Muscle layer of colon (tissue), 2 donors: ENCODE measurements at regions not wholly inside any gene's neighbourhood (a gene's known extent, or its start where the extent isn't known, plus 50 kb on each side); places are given as distances from the start of the nearest gene placed in this dataset.

ENCODE experiments used
- H3K27ac ChIP-seq: one replicate; pipeline ENCODE4 v1.7.0; 2013; ENCODE audit warnings: low read depth, mild to moderate bottlenecking, low read length, moderate library complexity
- H3K27me3 ChIP-seq, 2 donors: one replicate each; pipeline ENCODE4 v1.7.0; 2013; ENCODE audit warnings: low read length in 2 of 2, mild to moderate bottlenecking in 2 of 2; ENCODE audit not compliant: insufficient read depth in 2 of 2, control insufficient read depth in 1 of 2
- H3K36me3 ChIP-seq: one replicate; pipeline ENCODE4 v1.7.0; 2013; ENCODE audit warnings: mild to moderate bottlenecking, low read length; ENCODE audit not compliant: insufficient read depth
- H3K4me1 ChIP-seq: one replicate; pipeline ENCODE4 v1.7.0; 2013; ENCODE audit warnings: mild to moderate bottlenecking, low read length; ENCODE audit not compliant: insufficient read depth
- H3K4me3 ChIP-seq, 2 donors: one replicate each; pipeline ENCODE4 v1.7.0; 2013; ENCODE audit warnings: low read length in 2 of 2, low read depth in 1 of 2, mild to moderate bottlenecking in 1 of 2, moderate library complexity in 1 of 2
- H3K9ac ChIP-seq: one replicate; pipeline ENCODE4 v1.7.0; 2013; ENCODE audit warnings: low read length
- H3K9me3 ChIP-seq: one replicate; pipeline ENCODE4 v1.7.0; 2013; ENCODE audit warnings: mild to moderate bottlenecking, low read length
- donor health status: abdominal sarcoma.
- donor health status: Adenocarcinoma of cecum.

DNA sequence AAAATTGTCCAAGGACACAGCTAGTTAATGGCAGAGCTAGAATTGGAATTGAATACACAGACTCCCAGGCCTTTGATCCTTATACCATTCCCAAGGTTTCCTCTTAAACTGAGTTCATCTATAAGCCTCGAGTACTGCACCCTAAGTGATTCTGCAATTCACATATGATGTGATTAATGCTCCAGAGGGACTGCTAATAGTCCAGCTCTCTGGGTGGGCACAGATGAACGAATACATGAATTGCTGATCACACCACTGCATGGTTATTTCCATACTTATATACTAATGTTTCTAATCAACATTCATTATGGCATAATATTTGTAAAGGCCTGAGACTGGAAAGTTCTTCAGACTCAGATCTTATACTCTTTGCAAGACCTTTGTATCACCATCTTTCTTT, 101.8 kb downstream of the NUFIP1 start:
- H3K27ac ChIP-seq = no peak overlapping the region
- H3K9me3 ChIP-seq = no peaks in the 10 kb centered on the region
- no peaks in the 10 kb centered on the region for H3K27me3 ChIP-seq
- H3K4me3 ChIP-seq = no peak overlapping the region
- no peaks in the 10 kb centered on the region for H3K36me3 ChIP-seq
- no peak overlapping the region for H3K9ac ChIP-seq
- no peaks in the 10 kb centered on the region for H3K4me1 ChIP-seq

GRCh38 chr13:44884076-44884729, 105.1 kb downstream of the NUFIP1 start:
- H3K9me3 ChIP-seq = no peaks in the 10 kb centered on the region
- no peak overlapping the region for H3K4me3 ChIP-seq
- no peak overlapping the region for H3K27ac ChIP-seq
- no peaks in the 10 kb centered on the region for H3K36me3 ChIP-seq
- no peaks in the 10 kb centered on the region for H3K27me3 ChIP-seq
- no peaks in the 10 kb centered on the region for H3K4me1 ChIP-seq
- H3K9ac ChIP-seq = no peak overlapping the region

GRCh38 chr13:44879452-44880058, 109.7 kb downstream of the NUFIP1 start:
- Histone ChIP-seq H3K36me3 (no peaks in the 10 kb centered on the region), H3K4me3 (no peak overlapping the region), H3K9ac (no peak overlapping the region), H3K27ac (no peak overlapping the region), H3K4me1 (no peaks in the 10 kb centered on the region), H3K9me3 (no peaks in the 10 kb centered on the region), H3K27me3 (no peaks in the 10 kb centered on the region)

DNA sequence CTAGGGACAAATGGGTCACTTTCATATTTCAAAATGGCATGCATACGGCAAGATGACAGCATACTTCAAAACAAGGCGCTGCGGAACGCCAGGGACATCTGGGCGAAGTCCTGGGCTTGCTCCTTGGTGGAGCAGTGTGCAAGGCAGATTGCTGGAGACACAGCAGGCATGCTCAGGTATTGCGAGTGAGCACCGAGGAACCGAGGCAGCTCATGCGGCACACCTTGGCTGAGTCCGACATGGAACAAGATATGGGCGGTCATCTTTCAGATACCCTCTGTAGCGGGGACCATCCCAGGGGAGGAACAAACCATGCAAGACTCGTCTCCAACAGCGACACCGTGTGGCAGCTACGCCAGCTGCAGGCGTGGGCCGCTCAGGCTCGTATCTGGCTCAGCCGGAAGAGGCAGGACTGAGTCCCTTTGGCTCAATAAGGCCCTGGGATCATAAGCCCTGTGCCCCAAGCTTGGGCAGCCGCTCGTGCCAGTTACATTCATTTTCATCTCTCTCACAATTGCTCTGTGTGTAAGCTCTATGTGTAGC, 112.4 kb downstream of the NUFIP1 start:
- no peak overlapping the region for H3K4me3 ChIP-seq
- no peak overlapping the region for H3K9ac ChIP-seq
- H3K36me3 ChIP-seq = no peaks in the 10 kb centered on the region
- no peaks in the 10 kb centered on the region for H3K4me1 ChIP-seq
- H3K9me3 ChIP-seq = no peaks in the 10 kb centered on the region
- H3K27ac ChIP-seq = no peak overlapping the region
- no peaks in the 10 kb centered on the region for H3K27me3 ChIP-seq

- Histone ChIP-seq H3K4me3 (no peak overlapping the region), H3K4me1 (no peaks in the 10 kb centered on the region), H3K27ac (no peak overlapping the region), H3K9me3 (no peaks in the 10 kb centered on the region), H3K36me3 (no peaks in the 10 kb centered on the region), H3K27me3 (no peaks in the 10 kb centered on the region), H3K9ac (no peak overlapping the region)
Observed at GRCh38 chr13:44874886-44875630, 114.2 kb downstream of the NUFIP1 start.

- Histone ChIP-seq H3K36me3 (no peaks in the 10 kb centered on the region), H3K9ac (no peak overlapping the region), H3K4me1 (no peaks in the 10 kb centered on the region), H3K9me3 (no peaks in the 10 kb centered on the region), H3K27me3 (no peaks in the 10 kb centered on the region), H3K4me3 (no peak overlapping the region), H3K27ac (no peak overlapping the region)
Observed at GRCh38 chr13:44874176-44874575, 115.1 kb downstream of the NUFIP1 start.

- Histone ChIP-seq H3K9ac (no peak overlapping the region), H3K27ac (no peak overlapping the region), H3K36me3 (no peaks in the 10 kb centered on the region), H3K4me3 (no peak overlapping the region), H3K27me3 (no peaks in the 10 kb centered on the region), H3K9me3 (no peaks in the 10 kb centered on the region), H3K4me1 (no peaks in the 10 kb centered on the region)
Observed at GRCh38 chr13:44873461-44873860, 115.8 kb downstream of the NUFIP1 start.

DNA sequence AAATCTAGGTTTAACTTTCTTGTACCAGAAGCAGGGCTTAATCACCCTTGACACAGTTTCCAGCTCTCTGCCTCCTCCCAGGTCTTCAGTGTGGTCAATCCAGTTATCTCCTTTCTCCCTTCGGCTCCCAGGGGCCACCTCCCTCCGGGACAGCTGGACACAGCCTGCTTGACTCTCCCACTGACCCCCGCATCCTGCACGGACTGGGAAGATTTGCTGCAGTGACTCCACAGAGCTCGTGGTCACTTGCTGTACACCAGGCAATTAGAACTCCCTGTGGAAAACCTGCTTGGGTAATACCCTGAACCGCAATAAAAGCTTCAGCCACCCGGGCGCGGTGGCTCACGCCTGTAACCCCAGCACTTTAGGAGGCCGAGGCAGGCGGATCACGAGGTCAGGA, 116.5 kb downstream of the NUFIP1 start:
- Histone ChIP-seq H3K9me3 (no peaks in the 10 kb centered on the region), H3K4me1 (no peaks in the 10 kb centered on the region), H3K9ac (no peak overlapping the region), H3K27ac (no peak overlapping the region), H3K36me3 (no peaks in the 10 kb centered on the region), H3K4me3 (no peak overlapping the region), H3K27me3 (no peaks in the 10 kb centered on the region)

- no peaks in the 10 kb centered on the region for H3K4me1 ChIP-seq
- H3K27me3 ChIP-seq = no peaks in the 10 kb centered on the region
- H3K36me3 ChIP-seq = no peaks in the 10 kb centered on the region
- H3K4me3 ChIP-seq = no peak overlapping the region
- no peak overlapping the region for H3K27ac ChIP-seq
- H3K9me3 ChIP-seq = no peaks in the 10 kb centered on the region
- H3K9ac ChIP-seq = no peak overlapping the region
Observed at GRCh38 chr13:44870456-44870929, 118.8 kb downstream of the NUFIP1 start.

DNA sequence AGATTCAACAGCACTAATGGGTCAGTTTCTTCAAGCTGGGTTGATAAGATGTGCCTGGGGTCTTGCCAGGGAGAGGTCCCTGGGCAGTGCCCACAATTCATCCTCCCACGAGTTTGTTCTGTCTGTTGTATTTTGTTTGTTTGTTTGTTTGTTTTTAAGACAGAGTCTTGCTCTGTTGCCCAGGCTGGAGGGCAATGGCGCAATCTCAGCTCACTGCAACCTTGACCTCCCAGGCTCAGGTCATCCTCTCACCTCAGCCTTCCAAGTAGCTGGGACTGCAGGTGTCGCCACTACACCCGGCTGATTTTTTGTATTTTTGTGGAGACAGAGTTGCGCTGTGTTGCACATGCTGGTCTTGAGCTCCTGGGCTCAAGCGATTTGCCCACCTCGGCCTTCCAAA, 120.1 kb downstream of the NUFIP1 start:
- no peaks in the 10 kb centered on the region for H3K9me3 ChIP-seq
- no peak overlapping the region for H3K4me3 ChIP-seq
- no peak overlapping the region for H3K27ac ChIP-seq
- H3K4me1 ChIP-seq = no peaks in the 10 kb centered on the region
- no peak overlapping the region for H3K9ac ChIP-seq
- H3K27me3 ChIP-seq = no peaks in the 10 kb centered on the region
- no peaks in the 10 kb centered on the region for H3K36me3 ChIP-seq

GRCh38 chr13:44868397-44868796, 120.9 kb downstream of the NUFIP1 start:
- no peaks in the 10 kb centered on the region for H3K36me3 ChIP-seq
- H3K9me3 ChIP-seq = no peaks in the 10 kb centered on the region
- no peak overlapping the region for H3K4me3 ChIP-seq
- H3K4me1 ChIP-seq = no peaks in the 10 kb centered on the region
- H3K27ac ChIP-seq = no peak overlapping the region
- H3K9ac ChIP-seq = no peak overlapping the region
- no peaks in the 10 kb centered on the region for H3K27me3 ChIP-seq
